HepG2 (cell line): ENCODE measurements at regions not wholly inside any gene's neighbourhood (a gene's known extent, or its start where the extent isn't known, plus 50 kb on each side); places are given as distances from the start of the nearest gene placed in this dataset.

Experiments used
- AKAP8 ChIP-seq: sonication (generic); formaldehyde crosslinking; IDR thresholded peaks from 2 replicates; pipeline ENCODE4 v1.5.1; 2020; ENCODE audit warnings: mild to moderate bottlenecking, missing genetic modification reagents
- CREB1 ChIP-seq, 2 experiments: fragments of 450-650 bp in 1 of 2; IDR thresholded peaks; 2 replicates each; pipeline ENCODE4 v1.6.1; 2016 to 2017; ENCODE audit warnings: control low read depth in 1 of 2, mild to moderate bottlenecking in 1 of 2, missing compliant biosample characterization in 1 of 2, missing genetic modification characterization in 1 of 2
- ZNF703 ChIP-seq: sonication (generic); formaldehyde crosslinking; IDR thresholded peaks from 2 replicates; pipeline ENCODE4 v1.5.1; 2020; ENCODE audit warnings: missing genetic modification reagents, mild to moderate bottlenecking, moderate library complexity, borderline replicate concordance
- ZNF749 ChIP-seq: sonication (generic); formaldehyde crosslinking; IDR thresholded peaks from 2 replicates; pipeline ENCODE4 v1.8.0; 2022; ENCODE audit warnings: mild to moderate bottlenecking, missing genetic modification reagents, moderate library complexity, borderline replicate concordance
- ZNF879 ChIP-seq: sonication (generic); formaldehyde crosslinking; IDR thresholded peaks from 2 replicates; pipeline ENCODE4 v1.8.1; 2023; ENCODE audit warnings: missing genetic modification reagents
- TF ChIP-seq, protein P1 (sequence below): sonication (generic); formaldehyde crosslinking; IDR thresholded peaks from one replicate; pipeline ENCODE4 v1.5.1; 2020; ENCODE audit warnings: mild to moderate bottlenecking, missing genetic modification reagents; ENCODE audit errors: not compliant biosample characterization
- TF ChIP-seq, protein P2 (sequence below): sonication (generic); formaldehyde crosslinking; IDR thresholded peaks from 2 replicates; pipeline ENCODE4 v1.5.1; 2020; ENCODE audit warnings: missing genetic modification reagents, mild to moderate bottlenecking, borderline replicate concordance
- TF ChIP-seq, protein P3 (sequence below): sonication (generic); formaldehyde crosslinking; IDR thresholded peaks from 2 replicates; pipeline ENCODE4 v1.4.0; 2020; ENCODE audit warnings: low read depth, missing genetic modification reagents
- TF ChIP-seq, protein P4 (sequence below): sonication (generic); formaldehyde crosslinking; IDR thresholded peaks from 2 replicates; pipeline ENCODE4 v1.5.0; 2020; ENCODE audit warnings: missing genetic modification reagents
- TF ChIP-seq, protein P5 (sequence below): sonication (generic); formaldehyde crosslinking; IDR thresholded peaks from 2 replicates; pipeline ENCODE4 v1.5.0; 2020; ENCODE audit warnings: missing genetic modification reagents
- TF ChIP-seq, protein P6 (sequence below): sonication (generic); formaldehyde crosslinking; IDR thresholded peaks from 2 replicates; pipeline ENCODE4 v1.5.0; 2020; ENCODE audit warnings: missing genetic modification reagents

DNA sequence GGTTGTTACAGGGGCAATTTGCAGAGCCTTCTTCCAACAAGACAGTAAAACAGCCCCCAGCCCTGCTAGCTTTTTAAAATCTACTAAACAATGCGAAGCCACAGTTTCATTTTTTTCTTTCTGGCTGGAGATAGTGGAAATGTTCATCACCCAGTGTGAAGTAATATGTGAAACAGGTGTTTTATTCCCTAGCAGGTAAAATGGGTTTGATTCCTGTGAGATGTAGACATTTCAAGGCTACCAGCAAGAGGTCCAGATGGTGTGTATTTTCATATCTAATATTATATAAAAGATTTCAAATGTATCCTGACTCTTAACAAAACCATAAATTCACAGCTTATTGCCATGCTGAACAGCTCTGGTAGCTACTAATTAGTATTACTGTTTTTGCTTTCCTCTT is 160.3 kb downstream of the SATB1 start (continued):
- TF ChIP-seq, protein P1, sequence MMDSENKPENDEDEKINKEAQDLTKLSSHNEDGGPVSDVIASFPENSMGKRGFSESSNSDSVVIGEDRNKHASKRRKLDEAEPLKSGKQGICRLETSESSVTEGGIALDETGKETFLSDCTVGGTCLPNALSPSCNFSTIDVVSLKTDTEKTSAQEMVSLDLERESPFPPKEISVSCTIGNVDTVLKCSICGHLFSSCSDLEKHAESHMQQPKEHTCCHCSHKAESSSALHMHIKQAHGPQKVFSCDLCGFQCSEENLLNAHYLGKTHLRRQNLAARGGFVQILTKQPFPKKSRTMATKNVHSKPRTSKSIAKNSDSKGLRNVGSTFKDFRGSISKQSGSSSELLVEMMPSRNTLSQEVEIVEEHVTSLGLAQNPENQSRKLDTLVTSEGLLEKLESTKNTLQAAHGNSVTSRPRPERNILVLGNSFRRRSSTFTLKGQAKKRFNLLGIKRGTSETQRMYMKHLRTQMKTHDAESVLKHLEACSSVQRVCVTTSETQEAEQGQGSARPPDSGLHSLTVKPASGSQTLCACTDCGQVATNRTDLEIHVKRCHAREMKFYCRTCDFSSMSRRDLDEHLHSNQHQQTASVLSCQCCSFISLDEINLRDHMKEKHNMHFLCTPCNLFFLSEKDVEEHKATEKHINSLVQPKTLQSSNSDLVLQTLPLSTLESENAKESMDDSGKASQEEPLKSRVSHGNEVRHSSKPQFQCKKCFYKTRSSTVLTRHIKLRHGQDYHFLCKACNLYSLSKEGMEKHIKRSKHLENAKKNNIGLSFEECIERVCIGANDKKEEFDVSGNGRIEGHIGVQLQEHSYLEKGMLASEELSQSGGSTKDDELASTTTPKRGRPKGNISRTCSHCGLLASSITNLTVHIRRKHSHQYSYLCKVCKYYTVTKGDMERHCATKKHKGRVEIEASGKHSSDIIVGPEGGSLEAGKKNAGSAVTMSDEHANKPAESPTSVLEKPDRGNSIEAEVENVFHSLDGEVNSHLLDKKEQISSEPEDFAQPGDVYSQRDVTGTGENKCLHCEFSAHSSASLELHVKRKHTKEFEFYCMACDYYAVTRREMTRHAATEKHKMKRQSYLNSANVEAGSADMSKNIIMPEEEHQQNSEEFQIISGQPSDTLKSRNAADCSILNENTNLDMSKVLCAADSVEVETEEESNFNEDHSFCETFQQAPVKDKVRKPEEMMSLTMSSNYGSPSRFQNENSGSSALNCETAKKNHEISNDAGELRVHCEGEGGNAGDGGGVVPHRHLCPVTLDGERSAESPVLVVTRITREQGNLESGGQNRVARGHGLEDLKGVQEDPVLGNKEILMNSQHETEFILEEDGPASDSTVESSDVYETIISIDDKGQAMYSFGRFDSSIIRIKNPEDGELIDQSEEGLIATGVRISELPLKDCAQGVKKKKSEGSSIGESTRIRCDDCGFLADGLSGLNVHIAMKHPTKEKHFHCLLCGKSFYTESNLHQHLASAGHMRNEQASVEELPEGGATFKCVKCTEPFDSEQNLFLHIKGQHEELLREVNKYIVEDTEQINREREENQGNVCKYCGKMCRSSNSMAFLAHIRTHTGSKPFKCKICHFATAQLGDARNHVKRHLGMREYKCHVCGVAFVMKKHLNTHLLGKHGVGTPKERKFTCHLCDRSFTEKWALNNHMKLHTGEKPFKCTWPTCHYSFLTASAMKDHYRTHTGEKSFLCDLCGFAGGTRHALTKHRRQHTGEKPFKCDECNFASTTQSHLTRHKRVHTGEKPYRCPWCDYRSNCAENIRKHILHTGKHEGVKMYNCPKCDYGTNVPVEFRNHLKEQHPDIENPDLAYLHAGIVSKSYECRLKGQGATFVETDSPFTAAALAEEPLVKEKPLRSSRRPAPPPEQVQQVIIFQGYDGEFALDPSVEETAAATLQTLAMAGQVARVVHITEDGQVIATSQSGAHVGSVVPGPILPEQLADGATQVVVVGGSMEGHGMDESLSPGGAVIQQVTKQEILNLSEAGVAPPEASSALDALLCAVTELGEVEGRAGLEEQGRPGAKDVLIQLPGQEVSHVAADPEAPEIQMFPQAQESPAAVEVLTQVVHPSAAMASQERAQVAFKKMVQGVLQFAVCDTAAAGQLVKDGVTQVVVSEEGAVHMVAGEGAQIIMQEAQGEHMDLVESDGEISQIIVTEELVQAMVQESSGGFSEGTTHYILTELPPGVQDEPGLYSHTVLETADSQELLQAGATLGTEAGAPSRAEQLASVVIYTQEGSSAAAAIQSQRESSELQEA = no peak
- no peak for TF ChIP-seq ZNF703 (CRISPR knock-in tag)
- TF ChIP-seq, protein P2, sequence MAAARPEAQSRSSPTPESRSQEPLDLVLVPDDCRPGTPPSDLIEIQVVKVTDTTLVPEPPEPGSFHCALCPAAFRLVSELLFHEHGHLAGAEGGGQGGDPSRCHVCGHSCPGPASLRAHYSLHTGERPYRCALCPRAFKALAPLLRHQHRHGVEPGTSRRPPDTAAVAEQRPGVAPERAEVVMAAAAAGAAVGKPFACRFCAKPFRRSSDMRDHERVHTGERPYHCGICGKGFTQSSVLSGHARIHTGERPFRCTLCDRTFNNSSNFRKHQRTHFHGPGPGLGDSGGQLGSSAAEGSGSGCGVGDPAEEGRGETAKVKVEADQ = no peak
- TF ChIP-seq, protein P3, sequence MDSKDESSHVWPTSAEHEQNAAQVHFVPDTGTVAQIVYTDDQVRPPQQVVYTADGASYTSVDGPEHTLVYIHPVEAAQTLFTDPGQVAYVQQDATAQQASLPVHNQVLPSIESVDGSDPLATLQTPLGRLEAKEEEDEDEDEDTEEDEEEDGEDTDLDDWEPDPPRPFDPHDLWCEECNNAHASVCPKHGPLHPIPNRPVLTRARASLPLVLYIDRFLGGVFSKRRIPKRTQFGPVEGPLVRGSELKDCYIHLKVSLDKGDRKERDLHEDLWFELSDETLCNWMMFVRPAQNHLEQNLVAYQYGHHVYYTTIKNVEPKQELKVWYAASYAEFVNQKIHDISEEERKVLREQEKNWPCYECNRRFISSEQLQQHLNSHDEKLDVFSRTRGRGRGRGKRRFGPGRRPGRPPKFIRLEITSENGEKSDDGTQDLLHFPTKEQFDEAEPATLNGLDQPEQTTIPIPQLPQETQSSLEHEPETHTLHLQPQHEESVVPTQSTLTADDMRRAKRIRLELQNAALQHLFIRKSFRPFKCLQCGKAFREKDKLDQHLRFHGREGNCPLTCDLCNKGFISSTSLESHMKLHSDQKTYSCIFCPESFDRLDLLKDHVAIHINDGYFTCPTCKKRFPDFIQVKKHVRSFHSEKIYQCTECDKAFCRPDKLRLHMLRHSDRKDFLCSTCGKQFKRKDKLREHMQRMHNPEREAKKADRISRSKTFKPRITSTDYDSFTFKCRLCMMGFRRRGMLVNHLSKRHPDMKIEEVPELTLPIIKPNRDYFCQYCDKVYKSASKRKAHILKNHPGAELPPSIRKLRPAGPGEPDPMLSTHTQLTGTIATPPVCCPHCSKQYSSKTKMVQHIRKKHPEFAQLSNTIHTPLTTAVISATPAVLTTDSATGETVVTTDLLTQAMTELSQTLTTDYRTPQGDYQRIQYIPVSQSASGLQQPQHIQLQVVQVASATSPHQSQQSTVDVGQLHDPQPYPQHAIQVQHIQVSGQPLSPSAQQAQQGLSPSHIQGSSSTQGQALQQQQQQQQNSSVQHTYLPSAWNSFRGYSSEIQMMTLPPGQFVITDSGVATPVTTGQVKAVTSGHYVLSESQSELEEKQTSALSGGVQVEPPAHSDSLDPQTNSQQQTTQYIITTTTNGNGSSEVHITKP (CRISPR knock-in tag) = no peak
- TF ChIP-seq CREB1 (IDR thresholded peaks at IDR 0.05) = no peak
- TF ChIP-seq CREB1 (CRISPR knock-in tag; IDR thresholded peaks at IDR 0.05) = no peak
- TF ChIP-seq, protein P4, sequence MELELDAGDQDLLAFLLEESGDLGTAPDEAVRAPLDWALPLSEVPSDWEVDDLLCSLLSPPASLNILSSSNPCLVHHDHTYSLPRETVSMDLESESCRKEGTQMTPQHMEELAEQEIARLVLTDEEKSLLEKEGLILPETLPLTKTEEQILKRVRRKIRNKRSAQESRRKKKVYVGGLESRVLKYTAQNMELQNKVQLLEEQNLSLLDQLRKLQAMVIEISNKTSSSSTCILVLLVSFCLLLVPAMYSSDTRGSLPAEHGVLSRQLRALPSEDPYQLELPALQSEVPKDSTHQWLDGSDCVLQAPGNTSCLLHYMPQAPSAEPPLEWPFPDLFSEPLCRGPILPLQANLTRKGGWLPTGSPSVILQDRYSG (CRISPR knock-in tag) = no peak
- no peak for TF ChIP-seq AKAP8 (CRISPR knock-in tag)
- TF ChIP-seq, protein P5, sequence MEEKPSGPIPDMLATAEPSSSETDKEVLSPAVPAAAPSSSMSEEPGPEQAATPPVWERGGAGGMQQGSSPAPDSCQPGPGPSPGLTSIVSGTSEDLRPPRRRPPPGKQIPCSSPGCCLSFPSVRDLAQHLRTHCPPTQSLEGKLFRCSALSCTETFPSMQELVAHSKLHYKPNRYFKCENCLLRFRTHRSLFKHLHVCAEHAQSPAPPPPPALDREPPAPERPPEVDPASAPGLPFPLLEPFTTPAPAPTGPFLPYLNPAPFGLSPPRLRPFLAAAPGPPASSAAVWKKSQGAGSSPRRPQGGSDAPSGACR = no peak
- TF ChIP-seq ZNF749 = no peak
- no peak for TF ChIP-seq ZNF879
- TF ChIP-seq, protein P6, sequence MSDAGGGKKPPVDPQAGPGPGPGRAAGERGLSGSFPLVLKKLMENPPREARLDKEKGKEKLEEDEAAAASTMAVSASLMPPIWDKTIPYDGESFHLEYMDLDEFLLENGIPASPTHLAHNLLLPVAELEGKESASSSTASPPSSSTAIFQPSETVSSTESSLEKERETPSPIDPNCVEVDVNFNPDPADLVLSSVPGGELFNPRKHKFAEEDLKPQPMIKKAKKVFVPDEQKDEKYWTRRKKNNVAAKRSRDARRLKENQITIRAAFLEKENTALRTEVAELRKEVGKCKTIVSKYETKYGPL (CRISPR knock-in tag) = no peak
